IMR-90 (cell line): ENCODE measurements at regions not wholly inside any gene's neighbourhood (a gene's known extent, or its start where the extent isn't known, plus 50 kb on each side); places are given as distances from the start of the nearest gene placed in this dataset.

Experiments
- ATAC-seq: fragments of 200-7000 bp; cut with Tn5 transposase; 2 replicates; pipeline ENCODE4 v1.9.1; 2020; ENCODE audit warnings: low read depth, mild to moderate bottlenecking, moderate library complexity
- BruUV-seq: library from RNA; stranded (reverse); fragments of 400-500 nt; replicated peaks from 2 replicates; lab custom pipeline; 2021; lab: Mats Ljungman, UMichigan
- CTCF ChIA-PET: fragments of 300-600 bp; formaldehyde crosslinking; extraction: SDS; loops from one replicate; lab custom pipeline; 2021; ENCODE audit warnings: antibody characterized with exemption; lab: Yijun Ruan, JAX
- POLR2A ChIA-PET: fragments of 300-600 bp; sonication (Branson Sonifier 250); formaldehyde crosslinking; loops from one replicate; lab custom pipeline; 2022; ENCODE audit warnings: antibody characterized with exemption; ENCODE audit not compliant: unreplicated experiment; lab: Charles Lee
- DNase-seq: peaks from one replicate; pipeline ENCODE4 v3.0.0; 2013
- H2AFZ ChIP-seq: replicated peaks from 2 replicates; pipeline ENCODE3; 2013; ENCODE audit warnings: low read length, mild to moderate bottlenecking; ENCODE audit not compliant: poor library complexity
- H2AK5ac ChIP-seq: 2 replicates; pipeline ENCODE4 v1.6.1; 2013; ENCODE audit warnings: low read depth, low read length, inconsistent platforms
- H2AK9ac ChIP-seq: replicated peaks from 2 replicates; pipeline ENCODE3; 2013; ENCODE audit warnings: mild to moderate bottlenecking, low read depth, low read length, moderate library complexity; ENCODE audit not compliant: poor library complexity
- H2BK120ac ChIP-seq: 2 replicates; pipeline ENCODE4 v1.6.1; 2013; ENCODE audit warnings: low read depth, low read length, inconsistent platforms
- H2BK15ac ChIP-seq: 3 replicates; pipeline ENCODE4 v1.6.1; 2013; ENCODE audit warnings: low read depth, low read length, inconsistent platforms
- H2BK20ac ChIP-seq: 2 replicates; pipeline ENCODE4 v1.6.1; 2013; ENCODE audit warnings: low read depth, mild to moderate bottlenecking, inconsistent platforms, low read length, moderate library complexity
- H2BK5ac ChIP-seq: 2 replicates; pipeline ENCODE4 v1.6.1; 2013; ENCODE audit warnings: mild to moderate bottlenecking, low read depth, low read length, inconsistent platforms; ENCODE audit not compliant: poor library complexity, severe bottlenecking
- H3K14ac ChIP-seq: replicated peaks from 2 replicates; pipeline ENCODE4 v1.6.1; 2013; ENCODE audit warnings: low read depth, low read length, inconsistent platforms
- H3K18ac ChIP-seq: 2 replicates; pipeline ENCODE4 v1.6.1; 2013; ENCODE audit warnings: low read depth, low read length, control low read depth
- H3K23ac ChIP-seq: 2 replicates; pipeline ENCODE4 v1.6.1; 2013; ENCODE audit warnings: low read depth, low read length, inconsistent platforms
- H3K27ac ChIP-seq: 2 replicates; pipeline ENCODE4 v1.5.1; 2013; ENCODE audit warnings: mild to moderate bottlenecking, control low read depth, low read length; ENCODE audit not compliant: insufficient read depth
- H3K27me3 ChIP-seq: 2 replicates; pipeline ENCODE4 v1.6.1; 2013; ENCODE audit warnings: low read length; ENCODE audit not compliant: control insufficient read depth, insufficient read depth
- H3K36me3 ChIP-seq: 2 replicates; pipeline ENCODE4 v1.6.1; 2013; ENCODE audit warnings: low read length, mixed read lengths; ENCODE audit not compliant: control insufficient read depth, insufficient read depth
- H3K4ac ChIP-seq: 2 replicates; pipeline ENCODE4 v1.6.1; 2013; ENCODE audit warnings: low read depth, low read length, inconsistent platforms
- H3K4me1 ChIP-seq: 2 replicates; pipeline ENCODE4 v1.6.1; 2013; ENCODE audit warnings: low read length, mixed read lengths; ENCODE audit not compliant: control insufficient read depth, insufficient read depth
- H3K4me2 ChIP-seq: 2 replicates; pipeline ENCODE4 v1.6.1; 2013; ENCODE audit warnings: low read depth, mild to moderate bottlenecking, control low read depth, low read length, moderate library complexity
- H3K4me3 ChIP-seq: 2 replicates; pipeline ENCODE4 v1.5.1; 2013; ENCODE audit warnings: low read depth, mild to moderate bottlenecking, control low read depth, low read length, moderate library complexity; ENCODE audit not compliant: insufficient read depth
- H3K56ac ChIP-seq: 2 replicates; pipeline ENCODE4 v1.6.1; 2013; ENCODE audit warnings: low read length, inconsistent platforms; ENCODE audit not compliant: insufficient read depth; ENCODE audit errors: extremely low read depth
- H3K79me1 ChIP-seq, 2 experiments: 2 replicates each; pipeline ENCODE4 v1.6.1; 2013; ENCODE audit warnings: low read length in 2 of 2, inconsistent platforms in 1 of 2, low read depth in 1 of 2
- H3K9ac ChIP-seq: 2 replicates; pipeline ENCODE4 v1.6.1; 2013; ENCODE audit warnings: low read depth, low read length, control low read depth
- H3K9me1 ChIP-seq: 2 replicates; pipeline ENCODE4 v1.6.1; 2013; ENCODE audit warnings: low read length, inconsistent platforms; ENCODE audit not compliant: insufficient read depth
- H3K9me3 ChIP-seq: 2 replicates; pipeline ENCODE4 v1.6.1; 2013; ENCODE audit warnings: low read length; ENCODE audit not compliant: control insufficient read depth, insufficient read depth
- H4K20me1 ChIP-seq: 2 replicates; pipeline ENCODE4 v1.6.1; 2013; ENCODE audit warnings: low read length, inconsistent platforms; ENCODE audit not compliant: insufficient read depth
- H4K5ac ChIP-seq: 2 replicates; pipeline ENCODE4 v1.6.1; 2013; ENCODE audit warnings: mild to moderate bottlenecking, low read depth, low read length, control low read depth
- H4K8ac ChIP-seq, 2 experiments: 2 replicates each; pipeline ENCODE4 v1.6.1; 2013; ENCODE audit warnings: low read depth in 2 of 2, low read length in 2 of 2, control low read depth in 1 of 2, inconsistent platforms in 1 of 2
- H4K91ac ChIP-seq: 2 replicates; pipeline ENCODE4 v1.6.1; 2013; ENCODE audit warnings: low read depth, low read length, inconsistent platforms; ENCODE audit not compliant: insufficient read depth
- BHLHE40 ChIP-seq: fragments of 150-350 bp; IDR thresholded peaks from 2 replicates; pipeline ENCODE4 v1.6.1; 2016; ENCODE audit warnings: mild to moderate bottlenecking, low read depth, low read length
- FOS ChIP-seq: fragments of 150-350 bp; IDR thresholded peaks from 2 replicates; pipeline ENCODE4 v1.6.1; 2016; ENCODE audit warnings: low read depth, low read length
- MAFK ChIP-seq: IDR thresholded peaks from 2 replicates; pipeline ENCODE4 v1.6.1; 2012; ENCODE audit warnings: low read depth, low read length, improper control_type of control experiment
- MAZ ChIP-seq: IDR thresholded peaks from 2 replicates; pipeline ENCODE4 v1.6.1; 2012; ENCODE audit warnings: low read depth, mild to moderate bottlenecking, low read length, improper control_type of control experiment, moderate library complexity, borderline replicate concordance
- NFE2L2 ChIP-seq: fragments of 150-350 bp; IDR thresholded peaks from 2 replicates; pipeline ENCODE4 v1.6.1; 2016; ENCODE audit warnings: low read depth, mild to moderate bottlenecking, low read length
- POLR2A ChIP-seq: IDR thresholded peaks from 2 replicates; pipeline ENCODE4 v1.6.1; 2012; ENCODE audit warnings: mild to moderate bottlenecking, low read depth, low read length
- RCOR1 ChIP-seq: IDR thresholded peaks from 2 replicates; pipeline ENCODE4 v1.6.1; 2012; ENCODE audit warnings: mild to moderate bottlenecking, low read length, improper control_type of control experiment; ENCODE audit not compliant: insufficient replicate concordance
- WGBS, 2 experiments: methylation state at CpG; one replicate each; pipeline versions ENCODE4 v1.1.5 to v1.1.7; 2013; ENCODE audit warnings: missing lambda C conversion rate in 2 of 2; ENCODE audit not compliant: insufficient read length in 1 of 2; ENCODE audit errors: extremely low coverage in 2 of 2; 5-methylcytosine and 5-hydroxymethylcytosine counted together
- dilution Hi-C: fragments of 300-500 bp; cut with HindIII; formaldehyde crosslinking; loops from one replicate; pipeline ENCODE4 v1.14.3; 2018; ENCODE audit warnings: low sequenced_read_pairs; ENCODE audit not compliant: unreplicated experiment
- in situ Hi-C: fragments of 300-500 bp; cut with MboI; formaldehyde crosslinking; loops from 3 replicates; pipeline ENCODE4 v1.14.3; 2019; ENCODE audit warnings: low sequenced_read_pairs, inconsistent platforms, mixed read lengths
- intact Hi-C: fragments of 100-400 bp; cut with micrococcal nuclease; formaldehyde crosslinking; loops from 2 replicates; pipeline ENCODE4 v1.10.0; 2022
- TF ChIP-seq, protein P1 (sequence below): fragments of 150-350 bp; IDR thresholded peaks from 2 replicates; pipeline ENCODE4 v1.6.1; 2017; ENCODE audit warnings: mild to moderate bottlenecking, antibody characterized with exemption, low read length, low read depth

DNA sequence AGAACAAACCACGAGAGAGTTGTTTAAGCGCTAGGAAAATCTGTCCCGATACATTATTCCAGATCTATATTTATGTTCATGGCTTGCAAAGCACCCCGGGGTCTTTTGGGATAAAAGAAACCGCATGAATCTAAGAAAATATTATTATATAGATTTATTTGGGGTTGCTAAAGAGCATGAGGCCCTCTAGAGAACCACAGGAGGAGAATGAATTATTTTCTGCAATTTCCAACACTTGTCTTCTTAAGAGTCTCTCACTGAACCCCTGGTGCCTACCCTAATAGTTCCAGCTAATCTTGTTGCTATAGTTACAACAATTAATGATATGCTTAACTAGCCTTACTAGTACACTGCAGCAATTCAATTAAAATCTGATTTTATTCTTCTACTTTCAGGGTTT is 79.6 kb downstream of the ARRDC4 start:
- Histone ChIP-seq H2BK15ac (no peak overlapping the region), H3K36me3 (no peaks in the 10 kb centered on the region), H2BK20ac (no peak overlapping the region), H4K91ac (no peak overlapping the region), H2AK5ac (no peak overlapping the region), H3K56ac (no peak overlapping the region), H3K4me1 (no peaks in the 10 kb centered on the region), H3K9me3 (peaks cover 24% of the 10 kb centered on the region), H3K14ac (no peak overlapping the region), H2AK9ac (no peak overlapping the region), H3K27ac (no peak overlapping the region), H3K4me2 (no peak overlapping the region), H3K27me3 (no peaks in the 10 kb centered on the region), H3K9me1 (no peaks in the 10 kb centered on the region), H4K5ac (no peak overlapping the region), H2BK120ac (no peak overlapping the region), H3K4me3 (no peak overlapping the region), H4K20me1 (no peaks in the 10 kb centered on the region), H3K79me1 (no peaks in the 10 kb centered on the region), H3K23ac (no peak overlapping the region), H2BK5ac (no peak overlapping the region), H3K4ac (no peak overlapping the region), H3K18ac (no peak overlapping the region), H2AFZ (no peak overlapping the region), H3K9ac (no peak overlapping the region), H4K8ac (no peak overlapping the region)
- no TSS peak for BruUV-seq
- dilution Hi-C loops = no loop called here
- in situ Hi-C loops = no loop called here
- no peak for ATAC-seq
- ChIA-PET CTCF (no interaction called here), POLR2A (no interaction called here)
- intact Hi-C loops = no loop called here
- no peak for TF ChIP-seq MAFK
- TF ChIP-seq FOS = no peak
- no peak for TF ChIP-seq POLR2A
- no peak for TF ChIP-seq RCOR1
- no peak for TF ChIP-seq MAZ
- TF ChIP-seq NFE2L2 = no peak
- no peak for TF ChIP-seq BHLHE40
- TF ChIP-seq, protein P1, sequence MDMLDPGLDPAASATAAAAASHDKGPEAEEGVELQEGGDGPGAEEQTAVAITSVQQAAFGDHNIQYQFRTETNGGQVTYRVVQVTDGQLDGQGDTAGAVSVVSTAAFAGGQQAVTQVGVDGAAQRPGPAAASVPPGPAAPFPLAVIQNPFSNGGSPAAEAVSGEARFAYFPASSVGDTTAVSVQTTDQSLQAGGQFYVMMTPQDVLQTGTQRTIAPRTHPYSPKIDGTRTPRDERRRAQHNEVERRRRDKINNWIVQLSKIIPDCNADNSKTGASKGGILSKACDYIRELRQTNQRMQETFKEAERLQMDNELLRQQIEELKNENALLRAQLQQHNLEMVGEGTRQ = no peak
- DNase-seq = no peak
- no CpG with 5 or more reads among the region's 5 CpGs for WGBS, 2 experiments
